Activated CD4-positive, alpha-beta T cell treated with anti-CD3 and anti-CD28 coated beads for 24 hours (primary cell): ENCODE measurements at regions not wholly inside any gene's neighbourhood (a gene's known extent, or its start where the extent isn't known, plus 50 kb on each side); places are given as distances from the start of the nearest gene placed in this dataset.

ENCODE experiments used
- DNase-seq, 2 donors: peaks; one replicate each; pipeline ENCODE4 v3.0.0-alpha.2; 2020; ENCODE audit warnings: low read depth in 2 of 2

DNA sequence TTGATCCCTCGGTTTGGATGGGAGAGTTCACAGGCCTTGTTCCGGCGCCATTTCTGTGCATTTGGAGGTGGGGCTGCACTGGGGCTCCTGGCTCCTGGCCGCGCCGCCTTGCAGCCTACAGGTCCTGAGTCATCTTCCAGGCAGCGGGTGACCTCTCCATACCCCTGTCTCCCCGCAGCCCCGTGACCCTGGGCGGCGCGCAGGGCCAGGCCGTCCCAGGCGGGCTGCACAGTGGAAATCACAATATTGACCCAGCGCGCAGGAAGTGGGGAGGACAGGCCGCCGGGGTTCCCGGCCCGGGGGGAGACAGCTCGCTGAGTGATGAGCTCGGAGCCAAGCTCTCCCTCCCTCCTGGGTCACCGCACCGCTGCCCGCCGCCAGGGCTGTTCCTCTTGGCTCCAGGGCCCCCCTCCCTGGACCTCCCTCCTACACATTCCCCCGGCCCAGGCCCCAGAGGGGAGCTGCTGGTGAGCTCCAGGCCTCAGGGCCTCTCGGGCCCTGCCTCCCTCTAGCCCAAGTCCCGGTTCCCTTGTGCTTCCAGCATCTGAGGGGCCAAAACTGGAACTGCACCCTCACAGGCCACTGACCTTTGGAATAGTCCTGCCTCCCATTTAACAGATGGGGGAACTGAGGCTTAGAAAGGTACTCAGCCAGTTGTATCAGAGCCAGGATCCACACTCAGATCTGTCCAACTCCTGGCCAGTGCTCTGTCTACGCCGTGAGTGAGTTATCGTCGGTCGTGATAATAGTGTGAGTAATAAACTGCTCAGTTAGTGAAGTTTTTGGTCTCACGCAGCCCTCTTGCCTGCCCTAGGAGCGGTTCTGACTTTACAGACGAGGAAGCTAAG lies 142.9 kb upstream of the WNT4 start:
- no peak for DNase-seq

DNA sequence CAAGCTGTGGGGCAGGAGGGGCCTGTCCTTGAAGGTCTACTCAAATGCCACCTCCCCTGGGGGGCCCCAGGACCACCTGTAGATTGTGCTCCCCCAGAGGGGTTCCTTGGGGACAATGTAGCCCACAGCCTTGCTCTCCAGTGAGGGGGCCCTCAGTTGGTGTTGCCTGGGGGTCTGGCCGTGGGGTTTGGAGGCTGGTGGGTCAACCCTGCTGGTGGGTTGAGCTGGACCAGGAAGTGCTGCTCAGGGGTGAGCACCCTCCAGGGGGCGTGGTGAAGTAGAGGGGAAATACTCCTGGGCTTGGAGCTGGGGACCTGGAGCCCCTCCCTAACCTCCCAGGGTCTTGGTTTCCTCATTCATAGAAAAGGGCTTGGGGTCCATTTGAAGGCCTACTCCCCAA lies 143.6 kb upstream of the WNT4 start:
- no peak for DNase-seq

DNA sequence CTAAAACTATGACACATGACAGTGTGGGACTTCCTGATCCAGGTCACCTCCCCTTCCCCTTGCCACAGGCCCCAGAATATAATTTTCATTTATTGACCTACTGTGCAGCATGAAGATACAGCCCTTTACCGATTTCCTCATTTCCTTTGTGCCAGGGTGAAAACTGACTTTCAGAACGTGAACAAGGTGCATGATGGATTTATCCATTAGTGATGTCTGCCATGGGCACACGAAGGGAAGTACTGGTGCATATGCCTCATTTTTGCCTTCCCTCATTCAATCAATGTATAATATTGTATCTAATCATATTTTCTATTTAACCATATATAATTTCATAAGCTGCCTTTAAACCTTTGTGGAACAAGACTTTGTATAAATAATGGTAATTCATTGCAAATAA lies 144.4 kb upstream of the WNT4 start:
- no peak for DNase-seq

- no peak for DNase-seq
Observed at GRCh38 chr1:22287946-22288520, 145.1 kb upstream of the WNT4 start.

DNA sequence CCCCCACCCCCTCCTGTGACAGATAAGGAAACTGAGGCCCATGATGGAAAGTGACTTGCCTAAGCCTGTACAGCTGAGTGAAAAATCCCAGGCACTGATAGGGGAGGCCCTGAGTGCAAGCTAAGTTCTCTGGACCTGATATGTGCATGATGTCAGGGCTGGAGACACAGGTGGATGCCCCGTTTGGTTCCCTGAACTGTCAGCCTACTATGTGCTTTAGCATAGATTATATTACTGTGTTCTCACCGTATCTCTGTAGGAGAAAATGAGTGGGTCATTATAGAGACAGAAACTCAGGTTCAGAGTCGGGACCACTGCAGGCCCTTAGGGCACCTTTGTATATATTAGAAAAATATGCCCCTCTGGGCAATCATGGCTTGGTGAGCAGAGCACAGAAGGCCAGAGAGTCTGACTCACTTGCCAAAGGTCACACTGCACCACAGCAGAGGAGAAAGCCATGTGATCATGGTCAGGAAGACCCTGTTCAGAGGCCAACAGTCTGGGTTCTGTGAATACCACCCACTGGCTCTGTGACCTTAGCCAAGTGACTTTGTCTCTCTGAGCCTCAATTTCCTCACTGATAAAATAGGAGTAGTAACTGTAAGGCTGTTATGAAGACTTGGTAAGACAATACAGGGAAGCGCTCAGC lies 145.8 kb upstream of the WNT4 start:
- no peak for DNase-seq

DNA sequence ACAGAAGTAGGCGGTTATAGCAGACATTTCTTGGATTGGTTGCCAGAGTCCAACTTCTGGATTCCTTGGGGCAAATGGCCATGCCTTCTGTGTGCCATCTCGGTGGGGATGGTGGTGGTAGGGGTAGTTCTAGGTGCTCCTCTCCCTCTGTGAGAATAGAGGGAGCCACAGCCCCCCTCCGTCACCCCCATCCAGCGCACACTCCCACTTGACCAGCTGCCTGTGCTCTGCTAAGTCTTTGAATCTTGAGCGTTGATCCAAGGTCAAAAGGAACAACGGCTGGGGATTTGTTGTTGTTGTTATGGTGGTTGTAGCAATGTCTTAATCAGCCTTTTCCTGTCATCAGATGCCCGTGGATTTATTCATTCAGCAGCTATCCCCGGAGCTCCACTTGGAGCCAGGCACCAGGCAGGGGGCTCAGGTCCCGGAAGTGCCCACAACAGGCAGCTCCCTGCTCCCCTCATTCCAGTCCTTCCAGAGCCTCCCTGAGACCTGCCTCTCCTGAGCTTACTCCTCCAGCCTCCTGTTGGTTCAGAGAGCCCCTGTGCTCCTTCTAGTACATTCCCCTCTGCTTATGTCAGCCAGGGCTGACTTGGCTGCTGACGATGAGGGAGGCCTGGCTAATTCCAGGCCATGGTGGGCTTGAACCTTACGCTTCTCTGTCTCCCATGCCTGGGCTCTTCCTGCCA lies 146.6 kb upstream of the WNT4 start:
- no peak for DNase-seq

DNA sequence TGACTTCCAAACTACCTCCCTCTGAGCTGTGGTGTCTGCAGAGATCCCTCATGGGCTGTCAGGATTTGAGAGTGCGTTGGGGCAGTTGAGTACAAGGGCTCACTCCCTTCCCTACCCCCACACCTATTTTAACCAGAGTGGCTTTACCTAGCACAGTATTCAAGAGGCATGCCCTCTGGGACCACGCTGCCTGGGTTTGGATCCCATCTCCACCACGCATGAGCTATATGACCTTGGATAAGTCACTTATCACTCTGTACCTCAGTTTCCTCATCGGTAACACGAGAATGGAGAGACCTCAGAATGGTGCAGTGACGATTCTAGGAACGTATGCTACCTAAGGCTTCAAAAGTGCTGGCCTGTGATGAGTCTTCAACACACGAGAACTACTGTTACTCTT lies 147.3 kb upstream of the WNT4 start:
- no peak for DNase-seq

DNA sequence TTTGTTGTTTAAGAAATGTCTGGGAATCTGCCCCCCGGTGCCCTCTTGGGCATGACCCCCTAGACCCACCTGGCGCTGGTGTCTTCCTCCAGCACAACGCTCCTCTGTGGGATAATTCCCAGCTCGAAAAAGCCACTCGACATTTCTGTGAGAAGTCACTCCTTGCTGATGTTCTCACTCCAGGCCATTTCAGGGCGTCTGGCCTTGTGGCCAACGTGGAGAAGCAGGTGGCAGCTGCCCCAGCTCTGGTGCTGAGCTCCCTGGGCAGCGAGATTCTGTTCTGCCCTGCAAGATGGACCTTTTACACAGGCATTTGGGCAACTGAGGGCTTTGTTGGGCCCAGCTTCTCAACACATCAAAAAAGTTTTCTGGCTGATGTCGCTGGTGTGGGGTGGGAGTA lies 147.7 kb upstream of the WNT4 start:
- no peak for DNase-seq

GRCh38 chr1:22291057-22291456 lies 148.2 kb upstream of the WNT4 start:
- DNase-seq, result no peak

DNA sequence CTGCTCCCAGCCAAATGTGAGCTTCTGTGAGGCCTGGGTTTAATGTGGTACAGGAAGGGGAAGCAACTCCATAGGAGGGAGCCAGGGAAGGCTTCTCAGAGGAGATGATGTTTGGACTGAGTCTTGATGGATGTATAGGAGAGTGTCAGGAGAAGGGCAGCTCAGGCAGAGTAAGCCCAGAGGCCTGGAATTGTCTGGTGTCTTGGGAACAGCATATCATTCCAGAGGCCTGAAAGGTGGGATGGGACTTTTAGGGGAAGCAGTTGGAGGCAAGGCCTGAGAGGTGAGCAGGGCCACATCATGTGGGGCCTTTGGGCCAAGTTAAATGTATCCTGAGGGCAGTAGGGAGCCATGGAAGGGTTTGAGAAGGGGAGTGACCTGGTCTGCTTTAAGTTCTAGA lies 148.6 kb upstream of the WNT4 start:
- no peak for DNase-seq

DNA sequence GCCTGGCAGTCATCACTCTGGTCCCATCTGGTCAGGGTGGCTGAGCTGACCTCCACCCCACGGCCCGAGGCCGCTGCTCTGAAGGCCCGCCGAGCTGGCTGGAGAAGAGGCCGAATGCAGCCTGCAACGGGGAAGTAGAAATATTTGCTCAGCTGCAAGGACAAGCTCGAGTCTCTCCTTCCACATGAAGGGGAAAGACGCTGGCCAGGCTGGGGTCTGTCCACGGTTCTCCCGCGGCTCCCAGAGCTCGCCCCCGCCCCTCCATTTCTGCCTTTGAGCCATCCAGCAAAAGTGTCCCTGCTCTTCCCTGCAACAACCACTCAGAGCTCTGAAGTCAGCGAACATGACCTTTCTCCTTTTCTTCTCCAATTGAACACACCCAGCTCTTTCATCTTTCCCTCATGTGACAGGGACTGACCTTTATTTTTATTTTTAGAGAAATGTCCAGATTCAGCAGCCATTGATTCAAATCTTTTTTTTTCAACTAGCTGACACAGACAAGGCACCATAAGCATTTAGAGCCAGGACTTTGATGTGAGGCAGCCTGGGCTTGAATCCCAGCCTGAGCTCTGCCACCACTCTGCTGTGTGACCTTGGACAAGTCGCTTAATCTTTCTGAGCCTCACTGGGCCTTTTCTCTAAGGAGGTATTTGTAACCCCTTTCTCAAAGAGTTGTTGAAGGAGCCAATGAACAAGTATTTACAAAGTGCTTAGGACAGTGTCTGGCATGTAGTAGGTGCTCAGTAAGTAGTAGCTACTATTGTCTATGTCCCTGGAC lies 149.3 kb upstream of the WNT4 start:
- no peak for DNase-seq

- no peak for DNase-seq
Observed at GRCh38 chr1:22295396-22295795, 152.5 kb upstream of the WNT4 start.

- no peak for DNase-seq
Observed at GRCh38 chr1:22295856-22296255, 153.0 kb upstream of the WNT4 start.

DNA sequence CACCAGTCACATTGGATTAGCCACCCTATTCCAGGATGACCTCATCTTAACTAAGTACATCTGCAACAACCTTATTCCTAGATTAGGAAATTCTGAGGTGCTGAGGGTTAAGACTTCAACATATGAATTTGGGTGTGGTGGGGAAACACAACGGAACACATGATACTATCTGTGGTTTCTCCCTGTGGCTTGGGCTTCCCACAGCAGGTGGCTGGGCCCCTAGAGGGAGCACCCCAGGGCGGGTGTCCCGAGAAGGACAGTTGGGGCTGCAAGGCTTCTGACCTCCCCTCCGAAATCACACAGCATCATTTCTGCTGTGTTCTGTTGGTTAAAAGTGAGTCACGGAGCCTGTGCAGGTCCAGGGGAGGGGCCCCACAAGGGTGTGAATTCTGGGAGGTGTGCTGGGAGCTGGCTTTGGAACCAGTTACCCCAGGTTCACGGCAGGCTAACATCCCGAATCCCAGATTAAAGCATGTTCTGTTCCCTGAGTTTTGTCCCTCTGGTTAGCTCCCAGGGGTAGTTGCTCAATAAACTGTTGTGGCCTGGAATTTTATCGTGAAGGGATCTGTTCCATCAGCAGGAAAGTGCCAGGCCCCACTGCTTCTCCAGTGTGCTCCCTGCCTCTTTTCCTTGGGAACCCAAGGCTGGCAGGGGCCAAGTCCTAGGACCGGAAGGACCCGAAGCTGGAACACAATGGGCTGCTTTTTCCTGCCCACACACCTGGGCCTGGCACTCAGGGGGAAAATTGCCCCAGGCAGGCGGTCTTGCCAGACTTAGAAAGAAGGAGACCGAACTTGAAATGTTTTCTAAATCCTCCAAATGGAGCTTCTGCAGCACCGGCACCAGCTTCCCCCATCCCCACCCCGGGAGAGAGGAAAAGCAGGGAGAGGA lies 154.0 kb upstream of the WNT4 start:
- DNase-seq, result no peak

DNA sequence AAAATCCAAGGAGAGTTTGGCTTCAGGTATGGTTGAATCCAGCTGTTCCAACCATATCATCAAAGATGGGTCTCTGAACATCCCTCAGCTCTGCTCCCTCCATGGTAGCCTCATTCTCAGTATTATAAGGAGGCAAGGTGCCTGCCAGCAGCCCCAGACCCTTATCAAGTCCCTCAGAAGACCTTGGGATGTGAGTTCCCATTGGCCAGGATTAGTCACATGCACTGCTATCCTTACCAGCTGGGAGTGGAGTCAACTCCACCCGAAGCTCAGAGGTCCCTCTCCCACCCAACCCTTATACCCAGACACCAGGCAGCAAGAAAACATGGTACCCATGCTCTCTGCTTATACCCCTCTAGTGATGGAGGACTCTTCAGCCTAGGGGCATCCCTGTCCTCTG lies 153.7 kb upstream of the ZBTB40 start:
- no peak for DNase-seq

- DNase-seq, result no peak
Observed at GRCh38 chr1:22303816-22304215, 147.8 kb upstream of the ZBTB40 start.

GRCh38 chr1:22309572-22309971 lies 142.1 kb upstream of the ZBTB40 start:
- DNase-seq, result no peak

DNA sequence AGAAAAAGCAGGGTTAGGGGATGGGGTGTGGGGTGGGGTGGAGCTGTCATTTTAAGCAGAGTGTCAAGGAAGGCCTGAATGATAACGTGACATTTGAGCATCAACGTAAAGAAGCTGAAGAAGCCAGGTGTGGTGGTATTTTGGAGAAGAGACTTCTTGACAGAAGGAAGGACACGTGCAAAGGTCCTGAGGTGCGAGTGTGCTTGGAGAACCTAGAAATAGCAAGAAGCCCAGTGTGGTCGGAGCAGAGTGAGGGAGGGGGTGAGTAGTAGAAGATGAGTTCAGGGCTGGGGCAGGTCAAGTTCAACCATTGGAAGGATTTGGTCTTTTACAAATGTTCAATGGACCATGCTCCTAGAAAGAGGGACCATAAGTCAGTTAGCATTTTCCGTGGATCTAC lies 140.2 kb upstream of the ZBTB40 start:
- no peak for DNase-seq

DNA sequence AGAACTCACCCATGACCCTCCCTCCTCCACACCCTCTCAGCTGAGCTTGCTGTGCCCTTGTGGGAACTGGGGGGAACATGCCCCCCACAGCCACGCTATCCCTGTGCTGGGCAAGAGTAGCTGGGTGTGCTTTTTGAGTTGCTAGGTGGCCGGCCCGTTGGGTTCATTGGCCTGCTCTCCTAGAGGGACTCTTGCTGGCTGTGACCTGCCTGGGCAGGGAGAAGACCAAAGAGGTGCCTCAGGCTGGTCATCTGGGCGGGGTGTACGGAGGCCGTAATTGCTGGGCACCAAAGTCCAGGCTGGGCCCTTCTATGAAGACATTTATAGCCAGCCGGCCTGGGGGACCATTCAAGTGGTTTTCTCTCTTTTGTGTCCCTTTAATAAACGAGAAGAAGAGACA lies 138.3 kb upstream of the ZBTB40 start:
- DNase-seq, result no peak

DNA sequence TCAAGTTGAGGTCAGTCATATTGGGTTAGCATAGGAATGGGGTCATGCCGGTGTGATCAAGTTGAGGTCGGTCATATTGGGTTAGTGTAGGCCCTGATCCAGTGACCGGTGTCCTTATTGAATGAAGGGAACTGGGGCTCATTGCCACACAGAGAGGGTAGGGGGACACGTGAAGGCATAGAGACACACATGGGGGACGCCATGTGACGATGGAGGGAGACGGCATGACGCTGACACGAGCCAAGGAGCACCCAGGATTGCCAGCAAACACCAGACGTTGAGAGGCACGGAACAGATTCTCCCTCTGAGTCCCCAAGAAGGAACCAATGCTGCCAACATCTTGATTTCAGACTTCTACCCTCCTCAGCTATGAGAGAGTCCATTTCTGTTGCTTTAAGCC lies 136.9 kb upstream of the ZBTB40 start:
- DNase-seq, result no peak
